HEK293T (cell line): ENCODE measurements at regions not wholly inside any gene's neighbourhood (a gene's known extent, or its start where the extent isn't known, plus 50 kb on each side); places are given as distances from the start of the nearest gene placed in this dataset.

Experiments used
- ARNT ChIP-seq: fragments of 450-650 bp; IDR thresholded peaks from 2 replicates; pipeline ENCODE4 v1.6.1; 2017; ENCODE audit warnings: mild to moderate bottlenecking
- BHLHE40 ChIP-seq: fragments of 450-650 bp; IDR thresholded peaks from 2 replicates; pipeline ENCODE4 v1.6.1; 2016; ENCODE audit warnings: mild to moderate bottlenecking, moderate library complexity, borderline replicate concordance
- FOXA1 ChIP-seq: fragments of 450-650 bp; IDR thresholded peaks from 2 replicates; pipeline ENCODE4 v1.6.1; 2016; ENCODE audit warnings: mild to moderate bottlenecking
- FOXK2 ChIP-seq: fragments of 450-650 bp; IDR thresholded peaks from 2 replicates; pipeline ENCODE4 v1.6.1; 2016; ENCODE audit warnings: mild to moderate bottlenecking
- L3MBTL2 ChIP-seq: fragments of 450-650 bp; conservative IDR thresholded peaks from 2 replicates; pipeline ENCODE4 v1.6.1; 2016; ENCODE audit warnings: mild to moderate bottlenecking

DNA sequence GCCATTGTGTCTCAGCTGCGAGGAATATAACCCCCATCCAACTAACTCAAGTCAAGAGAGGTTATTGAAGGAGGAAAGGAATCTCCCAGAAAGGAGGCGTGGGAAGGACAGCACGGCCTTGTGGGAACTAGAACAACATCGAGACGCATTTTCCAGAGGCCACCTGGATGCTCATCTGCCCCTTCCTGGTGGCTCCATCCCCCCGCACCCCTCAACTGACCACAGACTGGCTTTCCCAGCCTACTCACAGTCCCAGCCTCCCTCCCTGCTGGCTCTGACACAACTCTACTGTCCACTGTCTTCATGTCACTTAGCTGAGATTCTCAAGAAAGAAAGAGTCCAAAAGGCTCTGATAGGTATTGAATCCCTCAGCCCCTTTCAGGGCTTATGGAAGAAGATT is 66.0 kb upstream of the CLMN start:
- TF ChIP-seq ARNT (no peak), L3MBTL2 (no peak), FOXK2 (no peak), BHLHE40 (no peak), FOXA1 (no peak)
